Mucosa of rectum (tissue), 2 donors: ENCODE measurements at regions not wholly inside any gene's neighbourhood (a gene's known extent, or its start where the extent isn't known, plus 50 kb on each side); places are given as distances from the start of the nearest gene placed in this dataset.
"Not testable (repeated sequence)": the region's sequence is repeated elsewhere in the genome, so short reads cannot be mapped to it uniquely, and the experiment has no call there.

Experiments used
- H3K27ac ChIP-seq, 2 donors: one replicate each; pipeline ENCODE4 v1.7.0; 2013; ENCODE audit warnings: inconsistent platforms in 2 of 2, low read depth in 2 of 2, low read length in 2 of 2
- H3K27me3 ChIP-seq, 2 donors: one replicate each; pipeline ENCODE4 v1.7.0; 2013; ENCODE audit warnings: low read length in 2 of 2; ENCODE audit not compliant: control insufficient read depth in 2 of 2, insufficient read depth in 2 of 2
- H3K36me3 ChIP-seq, 2 donors: one replicate each; pipeline ENCODE4 v1.7.0; 2013; ENCODE audit warnings: low read length in 2 of 2; ENCODE audit not compliant: control insufficient read depth in 2 of 2, insufficient read depth in 2 of 2
- H3K4me1 ChIP-seq, 2 donors: one replicate each; pipeline ENCODE4 v1.7.0; 2013; ENCODE audit warnings: low read length in 2 of 2, mild to moderate bottlenecking in 1 of 2; ENCODE audit not compliant: control insufficient read depth in 2 of 2, insufficient read depth in 2 of 2
- H3K4me3 ChIP-seq, 2 donors: one replicate each; pipeline ENCODE4 v1.7.0; 2013; ENCODE audit warnings: low read length in 2 of 2
- H3K9ac ChIP-seq, 2 donors: one replicate each; pipeline ENCODE4 v1.7.0; 2013; ENCODE audit warnings: low read length in 2 of 2, low read depth in 1 of 2, mild to moderate bottlenecking in 1 of 2
- H3K9me3 ChIP-seq, 2 donors: one replicate each; pipeline ENCODE4 v1.7.0; 2013; ENCODE audit warnings: low read length in 2 of 2; ENCODE audit not compliant: control insufficient read depth in 2 of 2
- donor health status: healthy.
- donor health status: Normal muscosa, but diverticular disease.

GRCh38 chr2:100702438-100703109, 117.4 kb upstream of the NPAS2 start:
- no peaks in the 10 kb centered on the region for H3K27me3 ChIP-seq
- no peak overlapping the region for H3K9ac ChIP-seq
- no peak overlapping the region for H3K27ac ChIP-seq
- H3K36me3 ChIP-seq = no peaks in the 10 kb centered on the region
- no peaks in the 10 kb centered on the region for H3K4me1 ChIP-seq
- no peaks in the 10 kb centered on the region for H3K9me3 ChIP-seq
- H3K4me3 ChIP-seq = no peak overlapping the region

GRCh38 chr2:100703213-100703612, 116.7 kb upstream of the NPAS2 start:
- H3K4me1 ChIP-seq = no peaks in the 10 kb centered on the region
- no peak overlapping the region for H3K9ac ChIP-seq
- H3K27me3 ChIP-seq = no peaks in the 10 kb centered on the region
- H3K9me3 ChIP-seq = no peaks in the 10 kb centered on the region
- no peaks in the 10 kb centered on the region for H3K36me3 ChIP-seq
- H3K4me3 ChIP-seq = no peak overlapping the region
- H3K27ac ChIP-seq = no peak overlapping the region

GRCh38 chr2:100703739-100704138, 116.2 kb upstream of the NPAS2 start:
- H3K9me3 ChIP-seq = no peaks in the 10 kb centered on the region
- H3K4me3 ChIP-seq = no peak overlapping the region
- no peak overlapping the region for H3K27ac ChIP-seq
- H3K27me3 ChIP-seq = no peaks in the 10 kb centered on the region
- no peaks in the 10 kb centered on the region for H3K4me1 ChIP-seq
- H3K9ac ChIP-seq = no peak overlapping the region
- no peaks in the 10 kb centered on the region for H3K36me3 ChIP-seq

- Histone ChIP-seq H3K9me3 (no peaks in the 10 kb centered on the region), H3K4me3 (no peak overlapping the region), H3K27ac (no peak overlapping the region), H3K36me3 (no peaks in the 10 kb centered on the region), H3K9ac (no peak overlapping the region), H3K4me1 (no peaks in the 10 kb centered on the region), H3K27me3 (no peaks in the 10 kb centered on the region)
Measured at GRCh38 chr2:100704156-100704555, 115.8 kb upstream of the NPAS2 start.

- Histone ChIP-seq H3K9ac (no peak overlapping the region), H3K27me3 (no peaks in the 10 kb centered on the region), H3K36me3 (no peaks in the 10 kb centered on the region), H3K9me3 (no peaks in the 10 kb centered on the region), H3K4me1 (no peaks in the 10 kb centered on the region), H3K27ac (no peak overlapping the region), H3K4me3 (no peak overlapping the region)
Measured at GRCh38 chr2:100704711-100705110, 115.2 kb upstream of the NPAS2 start.

- H3K9me3 ChIP-seq = no peaks in the 10 kb centered on the region
- no peaks in the 10 kb centered on the region for H3K36me3 ChIP-seq
- H3K27me3 ChIP-seq = no peaks in the 10 kb centered on the region
- H3K4me3 ChIP-seq = no peak overlapping the region
- no peak overlapping the region for H3K9ac ChIP-seq
- H3K4me1 ChIP-seq = no peaks in the 10 kb centered on the region
- H3K27ac ChIP-seq = no peak overlapping the region
Measured at GRCh38 chr2:100707016-100707947, 112.7 kb upstream of the NPAS2 start.

- H3K4me1 ChIP-seq = no peaks in the 10 kb centered on the region
- no peaks in the 10 kb centered on the region for H3K9me3 ChIP-seq
- no peak overlapping the region for H3K27ac ChIP-seq
- H3K9ac ChIP-seq = no peak overlapping the region
- H3K36me3 ChIP-seq = no peaks in the 10 kb centered on the region
- no peaks in the 10 kb centered on the region for H3K27me3 ChIP-seq
- H3K4me3 ChIP-seq = no peak overlapping the region
Measured at GRCh38 chr2:100708333-100708732, 111.6 kb upstream of the NPAS2 start.

- Histone ChIP-seq H3K36me3 (no peaks in the 10 kb centered on the region), H3K9ac (no peak overlapping the region), H3K9me3 (no peaks in the 10 kb centered on the region), H3K4me3 (no peak overlapping the region), H3K27ac (no peak overlapping the region), H3K27me3 (no peaks in the 10 kb centered on the region), H3K4me1 (no peaks in the 10 kb centered on the region)
Measured at GRCh38 chr2:100713106-100713505, 106.8 kb upstream of the NPAS2 start.

- not testable (repeated sequence) for H3K9me3 ChIP-seq, H3K36me3 ChIP-seq, H3K27ac ChIP-seq, H3K9ac ChIP-seq, H3K4me3 ChIP-seq, H3K27me3 ChIP-seq, H3K4me1 ChIP-seq
Measured at GRCh38 chr2:100714396-100715010, 105.4 kb upstream of the NPAS2 start.

- H3K9ac ChIP-seq, H3K9me3 ChIP-seq, H3K4me1 ChIP-seq, H3K4me3 ChIP-seq, H3K36me3 ChIP-seq, H3K27me3 ChIP-seq, H3K27ac ChIP-seq: not testable (repeated sequence)
Measured at GRCh38 chr2:100715861-100716260, 104.1 kb upstream of the NPAS2 start.
